Astrocyte (in vitro differentiated cells and primary cell): ENCODE measurements at regions not wholly inside any gene's neighbourhood (a gene's known extent, or its start where the extent isn't known, plus 50 kb on each side); places are given as distances from the start of the nearest gene placed in this dataset.

ENCODE experiments used
- CTCF ChIP-seq: IDR thresholded peaks from 2 replicates; pipeline ENCODE4 v1.5.1; 2011; ENCODE audit warnings: low read depth, mild to moderate bottlenecking, inconsistent platforms, low read length, moderate library complexity; ENCODE audit not compliant: insufficient read depth
- EZH2 ChIP-seq: IDR thresholded peaks from 2 replicates; pipeline ENCODE4 v1.6.1; 2012; ENCODE audit warnings: mild to moderate bottlenecking, low read length, inconsistent platforms; ENCODE audit not compliant: insufficient read depth

- TF ChIP-seq EZH2 (no peak), CTCF (no peak)
Measured at GRCh38 chr2:16088802-16089112, 148.4 kb downstream of the MYCN start.
